Vagina (tissue), 2 donors: ENCODE measurements at regions not wholly inside any gene's neighbourhood (a gene's known extent, or its start where the extent isn't known, plus 50 kb on each side); places are given as distances from the start of the nearest gene placed in this dataset.
"Not testable (repeated sequence)": the region's sequence is repeated elsewhere in the genome, so short reads cannot be mapped to it uniquely, and the experiment has no call there.

ENCODE experiments used
- DNase-seq, 2 donors: peaks; one replicate each; pipeline ENCODE4 v3.0.0-alpha.2; 2017; ENCODE audit errors: extremely low spot score in 2 of 2
- H3K27ac ChIP-seq: fragments of 200-600 bp; sonication (generic); one replicate; pipeline ENCODE4 v1.5.1; 2019
- H3K27me3 ChIP-seq: fragments of 200-600 bp; sonication (generic); one replicate; pipeline ENCODE4 v1.5.1; 2019
- H3K36me3 ChIP-seq, 2 donors: fragments of 200-600 bp; sonication (generic); one replicate each; pipeline ENCODE4 v1.5.1; 2017 to 2019
- H3K4me1 ChIP-seq: fragments of 200-600 bp; sonication (generic); one replicate; pipeline ENCODE4 v1.5.1; 2019
- H3K4me3 ChIP-seq, 2 donors: fragments of 200-600 bp; sonication (generic); 1 replicate in 1 of 2; 2 replicates in 1 of 2; pipeline ENCODE4 v1.5.1; 2016 to 2019
- H3K9me3 ChIP-seq: fragments of 200-600 bp; sonication (generic); one replicate; pipeline ENCODE4 v1.5.1; 2019
- CTCF ChIP-seq, 3 experiments: fragments of 450-650 bp in 2 of 3; fragments of 200-600 bp in 1 of 3; sonication (generic) in 1 of 3; IDR thresholded peaks; one replicate each; pipeline ENCODE4 v1.5.1; 2017 to 2019; ENCODE audit warnings: antibody characterized with exemption in 3 of 3, mild to moderate bottlenecking in 2 of 3, moderate library complexity in 2 of 3
- POLR2A ChIP-seq, 2 donors: fragments of 450-650 bp; IDR thresholded peaks; one replicate each; pipeline ENCODE4 v1.6.1; 2017; ENCODE audit warnings: antibody characterized with exemption in 2 of 2, mild to moderate bottlenecking in 2 of 2, moderate library complexity in 2 of 2
- POLR2AphosphoS5 ChIP-seq, 2 donors: sonication (generic); formaldehyde crosslinking; IDR thresholded peaks; one replicate each; pipeline ENCODE4 v1.9.0; 2017; ENCODE audit warnings: antibody characterized with exemption in 2 of 2, mild to moderate bottlenecking in 2 of 2, low read depth in 1 of 2; ENCODE audit not compliant: insufficient read depth in 1 of 2
- intact Hi-C: fragments of 100-400 bp; cut with DNase I; formaldehyde crosslinking; loops from one replicate; pipeline ENCODE4 v1.15.1; 2023

GRCh38 chr2:186927867-186928191, 78.9 kb upstream of the ZSWIM2 start:
- H3K4me1 ChIP-seq, result no peaks in the 10 kb centered on the region
- TF ChIP-seq POLR2AphosphoS5 (IDR thresholded peaks at IDR 0.05; ENCODE audit: insufficient read depth in 1 of 2, low read depth in 1 of 2), result no peak
- no peak for TF ChIP-seq POLR2A (IDR thresholded peaks at IDR 0.05)
- TF ChIP-seq CTCF (IDR thresholded peaks at IDR 0.05), result no peak
- no peak for DNase-seq
- H3K36me3 ChIP-seq, result no peaks in the 10 kb centered on the region
- intact Hi-C loops, result no loop called here
- no peaks in the 10 kb centered on the region for H3K9me3 ChIP-seq
- H3K27ac ChIP-seq, result no peak overlapping the region
- no peak overlapping the region for H3K4me3 ChIP-seq
- no peaks in the 10 kb centered on the region for H3K27me3 ChIP-seq

- no peak for TF ChIP-seq POLR2AphosphoS5 (IDR thresholded peaks at IDR 0.05; ENCODE audit: insufficient read depth in 1 of 2, low read depth in 1 of 2)
- TF ChIP-seq POLR2A (IDR thresholded peaks at IDR 0.05), result no peak
- TF ChIP-seq CTCF (IDR thresholded peaks at IDR 0.05), result no peak
- Histone ChIP-seq H3K36me3 (no peaks in the 10 kb centered on the region), H3K27me3 (no peaks in the 10 kb centered on the region), H3K4me1 (no peaks in the 10 kb centered on the region), H3K4me3 (no peak overlapping the region), H3K27ac (no peak overlapping the region), H3K9me3 (no peaks in the 10 kb centered on the region)
- intact Hi-C loops, result no loop called here
- no peak for DNase-seq
Measured at GRCh38 chr2:186927185-186927866, 78.4 kb upstream of the ZSWIM2 start.

- Histone ChIP-seq H3K4me3 (no peak overlapping the region), H3K27me3 (no peaks in the 10 kb centered on the region), H3K36me3 (no peaks in the 10 kb centered on the region), H3K27ac (no peak overlapping the region), H3K4me1 (no peaks in the 10 kb centered on the region), H3K9me3 (no peaks in the 10 kb centered on the region)
- DNase-seq, result no peak
- intact Hi-C loops, result no loop called here
- TF ChIP-seq POLR2A (IDR thresholded peaks at IDR 0.05) (no peak), CTCF (IDR thresholded peaks at IDR 0.05) (no peak), POLR2AphosphoS5 (IDR thresholded peaks at IDR 0.05; ENCODE audit: insufficient read depth in 1 of 2, low read depth in 1 of 2) (no peak)
Measured at GRCh38 chr2:186925514-186925913, 76.5 kb upstream of the ZSWIM2 start.

GRCh38 chr2:186922316-186922715, 73.3 kb upstream of the ZSWIM2 start:
- H3K9me3 ChIP-seq, H3K27ac ChIP-seq, H3K4me3 ChIP-seq, H3K4me1 ChIP-seq, DNase-seq, H3K36me3 ChIP-seq, intact Hi-C loops, H3K27me3 ChIP-seq: not testable (repeated sequence)

GRCh38 chr2:186919296-186919695, 70.3 kb upstream of the ZSWIM2 start:
- intact Hi-C loops, result no loop called here
- H3K27ac ChIP-seq, result no peak overlapping the region

More at GRCh38 chr2:186919296-186919695, 70.3 kb upstream of the ZSWIM2 start:
- DNase-seq, result no peak
- no peaks in the 10 kb centered on the region for H3K9me3 ChIP-seq
- TF ChIP-seq POLR2A (IDR thresholded peaks at IDR 0.05) (no peak), POLR2AphosphoS5 (IDR thresholded peaks at IDR 0.05; ENCODE audit: insufficient read depth in 1 of 2, low read depth in 1 of 2) (no peak), CTCF (IDR thresholded peaks at IDR 0.05) (no peak)
- no peaks in the 10 kb centered on the region for H3K4me1 ChIP-seq
- H3K27me3 ChIP-seq, result no peaks in the 10 kb centered on the region
- no peaks in the 10 kb centered on the region for H3K36me3 ChIP-seq
- H3K4me3 ChIP-seq, result no peak overlapping the region
